ENCODE measurements at regions not wholly inside any gene's neighbourhood (a gene's known extent, or its start where the extent isn't known, plus 50 kb on each side); places are given as distances from the start of the nearest gene placed in this dataset.

DNA sequence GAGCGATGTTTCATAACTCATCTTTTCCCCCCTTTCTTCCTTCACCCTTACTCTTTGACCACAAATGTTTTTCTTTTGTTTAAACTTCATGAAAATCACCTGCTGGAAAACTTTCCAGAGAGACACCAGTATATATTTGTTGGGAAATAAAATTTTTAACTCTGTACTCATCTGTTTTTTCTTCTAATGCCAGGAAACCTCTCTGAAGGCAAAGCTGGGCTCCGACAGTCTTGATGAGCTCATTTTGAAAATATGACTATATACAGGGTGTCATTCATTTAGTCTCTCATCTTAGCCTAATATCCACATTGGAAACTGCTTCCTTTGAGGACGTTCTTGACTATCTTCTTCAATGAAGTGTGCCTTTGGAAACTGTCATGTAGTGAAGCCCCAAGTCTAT is 339.6 kb upstream of the ROBO2 start:
- no peak overlapping the region for H3K4me3 ChIP-seq (ENCODE audit: low read depth, poor library complexity, severe bottlenecking)
- intact Hi-C loops (cut with DNase I; ENCODE audit: low total_unique reads), result loop anchor here (10.0 kb wide), 1 partner anchor 784 kb away; no protein-coding TSS in a partner anchor
- WGBS, 2 donors, result 56 to 65% methylated on average over 3 of the region's 3 CpGs
- TF ChIP-seq, protein P1, sequence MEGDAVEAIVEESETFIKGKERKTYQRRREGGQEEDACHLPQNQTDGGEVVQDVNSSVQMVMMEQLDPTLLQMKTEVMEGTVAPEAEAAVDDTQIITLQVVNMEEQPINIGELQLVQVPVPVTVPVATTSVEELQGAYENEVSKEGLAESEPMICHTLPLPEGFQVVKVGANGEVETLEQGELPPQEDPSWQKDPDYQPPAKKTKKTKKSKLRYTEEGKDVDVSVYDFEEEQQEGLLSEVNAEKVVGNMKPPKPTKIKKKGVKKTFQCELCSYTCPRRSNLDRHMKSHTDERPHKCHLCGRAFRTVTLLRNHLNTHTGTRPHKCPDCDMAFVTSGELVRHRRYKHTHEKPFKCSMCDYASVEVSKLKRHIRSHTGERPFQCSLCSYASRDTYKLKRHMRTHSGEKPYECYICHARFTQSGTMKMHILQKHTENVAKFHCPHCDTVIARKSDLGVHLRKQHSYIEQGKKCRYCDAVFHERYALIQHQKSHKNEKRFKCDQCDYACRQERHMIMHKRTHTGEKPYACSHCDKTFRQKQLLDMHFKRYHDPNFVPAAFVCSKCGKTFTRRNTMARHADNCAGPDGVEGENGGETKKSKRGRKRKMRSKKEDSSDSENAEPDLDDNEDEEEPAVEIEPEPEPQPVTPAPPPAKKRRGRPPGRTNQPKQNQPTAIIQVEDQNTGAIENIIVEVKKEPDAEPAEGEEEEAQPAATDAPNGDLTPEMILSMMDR (IDR thresholded peaks at IDR 0.05), result no peak
- TF ChIP-seq POLR2A (IDR thresholded peaks at IDR 0.05), result no peak
- no peak for DNase-seq (ENCODE audit: low spot score in 2 of 2)

- intact Hi-C loops (cut with DNase I; ENCODE audit: low total_unique reads), result loop anchor here (10.0 kb wide), 1 partner anchor 782 kb away; no protein-coding TSS in a partner anchor
- 85 to 87% methylated on average over 3 of the region's 3 CpGs for WGBS, 2 donors
- no peak for DNase-seq (ENCODE audit: low spot score in 2 of 2)
- TF ChIP-seq POLR2A (IDR thresholded peaks at IDR 0.05), result no peak
- TF ChIP-seq, protein P1 (IDR thresholded peaks at IDR 0.05), result no peak
- H3K4me3 ChIP-seq (ENCODE audit: low read depth, poor library complexity, severe bottlenecking), result no peak overlapping the region
Observed at GRCh38 chr3:76702676-76703075, 337.2 kb upstream of the ROBO2 start.

GRCh38 chr3:76715426-76715825 is 324.5 kb upstream of the ROBO2 start:
- WGBS, 2 donors, result 76 to 88% methylated on average over 1 of the region's 1 CpG
- no peak for DNase-seq (ENCODE audit: low spot score in 2 of 2)
- H3K4me3 ChIP-seq (ENCODE audit: low read depth, poor library complexity, severe bottlenecking), result no peak overlapping the region
- intact Hi-C loops (cut with DNase I; ENCODE audit: low total_unique reads), result no loop called here
- TF ChIP-seq POLR2A (IDR thresholded peaks at IDR 0.05), result no peak
- TF ChIP-seq, protein P1 (IDR thresholded peaks at IDR 0.05), result no peak

DNA sequence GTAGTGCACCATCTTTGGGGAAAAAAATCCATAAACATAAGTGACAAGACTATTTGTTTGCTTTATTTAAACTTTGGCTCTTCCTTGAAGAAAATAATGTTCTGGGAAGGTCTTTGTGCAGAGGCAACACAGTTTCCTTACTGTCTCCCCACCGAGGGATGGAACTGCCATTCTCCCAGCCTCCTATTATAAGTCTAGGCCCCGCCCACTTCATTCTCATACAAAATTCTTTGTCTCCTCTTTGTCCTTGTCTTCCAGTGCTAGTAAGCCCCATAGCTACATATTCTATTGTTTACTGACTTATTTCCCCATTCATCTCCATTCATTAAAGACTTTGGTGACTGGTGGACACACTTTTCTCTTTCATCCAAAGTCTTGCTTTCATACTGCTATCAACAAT is 316.5 kb upstream of the ROBO2 start:
- no peak overlapping the region for H3K4me3 ChIP-seq (ENCODE audit: low read depth, poor library complexity, severe bottlenecking)
- WGBS, 2 donors, result 84 to 85% methylated on average over 2 of the region's 2 CpGs

GRCh38 chr3:76724075-76724474 is 315.8 kb upstream of the ROBO2 start:
- intact Hi-C loops (cut with DNase I; ENCODE audit: low total_unique reads), result no loop called here
- WGBS, 2 donors, result 100% methylated on average over 1 of the region's 1 CpG
- TF ChIP-seq POLR2A (IDR thresholded peaks at IDR 0.05), result no peak
- TF ChIP-seq, protein P1 (IDR thresholded peaks at IDR 0.05), result no peak
- no peak for DNase-seq (ENCODE audit: low spot score in 2 of 2)
- no peak overlapping the region for H3K4me3 ChIP-seq (ENCODE audit: low read depth, poor library complexity, severe bottlenecking)

More for the DNA sequence above, 316.5 kb upstream of the ROBO2 start:
- no peak for DNase-seq (ENCODE audit: low spot score in 2 of 2)
- TF ChIP-seq, protein P1 (IDR thresholded peaks at IDR 0.05), result no peak
- intact Hi-C loops (cut with DNase I; ENCODE audit: low total_unique reads), result no loop called here

DNA sequence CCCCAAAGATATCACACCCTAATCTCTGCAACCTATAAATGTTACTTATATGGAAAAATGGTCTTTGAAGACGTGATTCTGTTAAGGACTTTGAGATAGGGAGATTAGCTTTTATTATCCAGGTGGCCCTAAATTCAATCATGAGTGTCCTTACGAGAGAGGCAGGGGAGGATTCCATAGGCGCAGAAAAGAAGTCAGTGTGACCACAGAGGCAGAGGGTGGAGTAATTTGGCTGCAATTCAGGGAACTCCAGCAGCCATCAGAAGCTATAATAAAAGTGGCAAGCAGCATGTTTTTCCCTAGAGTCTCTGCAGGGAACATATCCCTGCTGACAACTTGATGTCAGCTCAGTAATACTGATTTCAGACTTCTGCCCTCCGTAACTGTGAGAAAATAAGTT is 315.2 kb upstream of the ROBO2 start:
- intact Hi-C loops (cut with DNase I; ENCODE audit: low total_unique reads), result no loop called here
- no peak for DNase-seq (ENCODE audit: low spot score in 2 of 2)
- no peak for TF ChIP-seq POLR2A (IDR thresholded peaks at IDR 0.05)
- TF ChIP-seq, protein P1 (IDR thresholded peaks at IDR 0.05), result no peak
- 49 to 53% methylated on average over 4 of the region's 4 CpGs for WGBS, 2 donors
- H3K4me3 ChIP-seq (ENCODE audit: low read depth, poor library complexity, severe bottlenecking), result no peak overlapping the region

Measured in lower leg skin (tissue), 4 donors.